ENCODE measurements at regions not wholly inside any gene's neighbourhood (a gene's known extent, or its start where the extent isn't known, plus 50 kb on each side); places are given as distances from the start of the nearest gene placed in this dataset.

DNA sequence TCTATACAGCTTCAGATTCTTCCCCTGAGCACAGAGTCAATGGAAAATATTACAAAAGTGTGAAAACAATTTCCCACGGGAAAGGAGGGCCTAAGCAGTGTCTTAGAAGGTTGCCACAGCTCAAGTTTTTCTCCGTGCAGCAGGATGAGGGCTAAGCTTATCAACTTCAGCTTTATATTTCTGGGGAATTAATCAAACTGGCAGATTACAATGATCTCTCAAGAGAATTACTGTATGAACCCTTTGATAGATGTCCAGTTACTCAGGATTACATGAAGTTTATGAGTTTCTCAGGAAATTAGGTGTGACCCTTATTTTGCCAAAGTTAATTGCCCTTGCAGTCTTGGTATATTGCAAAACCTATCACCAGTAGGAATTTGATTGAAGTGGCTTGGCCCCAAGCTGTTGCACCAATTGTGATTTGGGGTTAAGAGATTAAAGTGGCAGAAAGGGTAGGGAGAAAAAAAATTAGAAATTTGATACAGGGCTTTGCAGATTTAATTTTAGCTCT is 298.4 kb downstream of the MAP2K6 start:
- H3K9me3 ChIP-seq (replicated peaks; ENCODE audit: control insufficient read depth, insufficient read depth, low read depth, low read length), result no peaks in the 10 kb centered on the region
- DNase-seq (ENCODE audit: extremely low read depth in 1 of 4, low spot score in 3 of 4) (no peak), ATAC-seq (no peak), FAIRE-seq (no peak)
- ChIA-PET CTCF (ENCODE audit: low intra/inter-chr PET ratio) (no interaction called here), POLR2A (no interaction called here)
- no peak overlapping the region for H3K27ac ChIP-seq (ENCODE audit: extremely low read depth, low read depth, low read length)
- no peaks in the 10 kb centered on the region for H3K27me3 ChIP-seq (ENCODE audit: control insufficient read depth in 2 of 2, insufficient read depth in 2 of 2, low read length in 2 of 2)
- H3K9me1 ChIP-seq (ENCODE audit: control insufficient read depth, insufficient read depth, low read length), result no peaks in the 10 kb centered on the region
- H2AFZ ChIP-seq (ENCODE audit: low read depth, low read length), result no peak overlapping the region
- TF ChIP-seq SRSF1 (IDR thresholded peaks at IDR 0.05; ENCODE audit: low read depth, low read length) (no peak), USF1 (CRISPR knock-in tag; IDR thresholded peaks at IDR 0.05) (no peak), GMEB1 (CRISPR knock-in tag; IDR thresholded peaks at IDR 0.05) (no peak), ZNF282 (CRISPR knock-in tag; IDR thresholded peaks at IDR 0.05) (no peak), ETV1 (tag; conservative IDR thresholded peaks at IDR 0.05; ENCODE audit: low read depth) (no peak), NCOA2 (IDR thresholded peaks at IDR 0.05; ENCODE audit: partially characterized antibody in 2 of 2) (no peak), RFX7 (CRISPR knock-in tag; IDR thresholded peaks at IDR 0.05) (no peak), MYBL2 (IDR thresholded peaks at IDR 0.05; ENCODE audit: low read depth) (no peak), MYBL2 (CRISPR knock-in tag; IDR thresholded peaks at IDR 0.05; ENCODE audit: borderline replicate concordance) (no peak), ZNF77 (CRISPR knock-in tag; IDR thresholded peaks at IDR 0.05) (no peak), ADNP (tag; IDR thresholded peaks at IDR 0.05) (no peak)
- TF ChIP-seq, protein P1, sequence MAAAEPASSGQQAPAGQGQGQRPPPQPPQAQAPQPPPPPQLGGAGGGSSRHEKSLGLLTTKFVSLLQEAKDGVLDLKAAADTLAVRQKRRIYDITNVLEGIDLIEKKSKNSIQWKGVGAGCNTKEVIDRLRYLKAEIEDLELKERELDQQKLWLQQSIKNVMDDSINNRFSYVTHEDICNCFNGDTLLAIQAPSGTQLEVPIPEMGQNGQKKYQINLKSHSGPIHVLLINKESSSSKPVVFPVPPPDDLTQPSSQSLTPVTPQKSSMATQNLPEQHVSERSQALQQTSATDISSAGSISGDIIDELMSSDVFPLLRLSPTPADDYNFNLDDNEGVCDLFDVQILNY (CRISPR knock-in tag; IDR thresholded peaks at IDR 0.05), result no peak
- TF ChIP-seq, protein P2, sequence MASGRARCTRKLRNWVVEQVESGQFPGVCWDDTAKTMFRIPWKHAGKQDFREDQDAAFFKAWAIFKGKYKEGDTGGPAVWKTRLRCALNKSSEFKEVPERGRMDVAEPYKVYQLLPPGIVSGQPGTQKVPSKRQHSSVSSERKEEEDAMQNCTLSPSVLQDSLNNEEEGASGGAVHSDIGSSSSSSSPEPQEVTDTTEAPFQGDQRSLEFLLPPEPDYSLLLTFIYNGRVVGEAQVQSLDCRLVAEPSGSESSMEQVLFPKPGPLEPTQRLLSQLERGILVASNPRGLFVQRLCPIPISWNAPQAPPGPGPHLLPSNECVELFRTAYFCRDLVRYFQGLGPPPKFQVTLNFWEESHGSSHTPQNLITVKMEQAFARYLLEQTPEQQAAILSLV (tag; IDR thresholded peaks at IDR 0.05), result no peak
- H4K20me1 ChIP-seq (replicated peaks; ENCODE audit: control insufficient read depth, insufficient read depth, low read length), result no peaks in the 10 kb centered on the region
- H3K4me1 ChIP-seq (replicated peaks in 1 of 2; ENCODE audit: control insufficient read depth in 2 of 2, insufficient read depth in 2 of 2, low read length in 2 of 2), result no peaks in the 10 kb centered on the region
- H3K4me3 ChIP-seq, result no peak overlapping the region
- H3K79me2 ChIP-seq (ENCODE audit: control insufficient read depth, insufficient read depth, low read length), result no peaks in the 10 kb centered on the region
- H3K9ac ChIP-seq (ENCODE audit: insufficient read depth in 1 of 2, low read depth in 2 of 2, low read length in 2 of 2), result no peak overlapping the region
- no TSS peak for BruUV-seq (replicated peaks)
- 0% methylated on average over 2 of the region's 2 CpGs for WGBS (ENCODE audit: insufficient coverage, low coverage, missing lambda C conversion rate)
- in situ Hi-C loops (cut with MboI), result no loop called here
- intact Hi-C loops (cut with micrococcal nuclease), result no loop called here
- no peaks in the 10 kb centered on the region for H3K36me3 ChIP-seq (ENCODE audit: control insufficient read depth, insufficient read depth, low read length)
- H3K4me2 ChIP-seq (ENCODE audit: insufficient read depth, low read length), result no peak overlapping the region

Measured in K562 (cell line).